ENCODE measurements at regions not wholly inside any gene's neighbourhood (a gene's known extent, or its start where the extent isn't known, plus 50 kb on each side); places are given as distances from the start of the nearest gene placed in this dataset.

GRCh38 chr11:127803755-127804154 lies 783.6 kb downstream of the ETS1 start:
- TF ChIP-seq POLR2AphosphoS5 (IDR thresholded peaks at IDR 0.05) (no peak), CTCF (IDR thresholded peaks at IDR 0.05) (no peak), POLR2A (IDR thresholded peaks at IDR 0.05) (no peak)
- H3K4me3 ChIP-seq = no peak overlapping the region
- intact Hi-C loops (cut with DNase I) = no loop called here

DNA sequence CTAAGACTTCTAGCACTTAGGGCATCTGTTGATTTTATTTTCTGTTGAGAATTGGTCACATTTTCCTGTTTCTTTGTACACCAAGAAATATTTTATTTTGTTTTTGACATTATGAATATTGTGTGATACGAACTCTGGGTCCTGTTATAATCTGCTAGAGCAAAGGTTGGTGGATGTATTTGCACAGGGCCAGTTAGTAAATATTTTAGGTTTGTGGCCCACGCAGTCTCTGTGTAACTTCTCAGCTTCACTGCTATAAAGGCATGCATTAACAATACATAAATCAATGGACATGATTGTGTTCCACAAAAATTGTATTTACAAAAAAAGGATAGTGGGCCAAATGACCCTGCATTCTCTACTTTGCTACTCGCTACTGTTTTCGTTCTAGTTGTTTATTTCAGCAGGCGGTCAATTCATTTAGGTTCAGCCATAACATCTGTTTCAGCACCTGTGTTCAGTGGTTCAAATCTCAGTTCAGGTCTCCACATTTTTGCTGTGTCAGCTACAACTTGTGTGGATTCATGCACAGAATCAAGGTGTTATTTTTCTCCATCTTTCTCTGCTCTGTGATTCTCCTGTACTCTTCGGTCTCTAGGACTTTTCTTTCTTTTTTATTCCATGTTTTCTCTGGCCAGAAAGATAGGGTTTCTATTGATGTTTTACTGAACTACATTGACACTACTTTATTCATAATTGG lies 786.2 kb downstream of the ETS1 start:
- H3K36me3 ChIP-seq = no peaks in the 10 kb centered on the region
- no peaks in the 10 kb centered on the region for H3K27me3 ChIP-seq (replicated peaks; ENCODE audit: insufficient read depth)
- intact Hi-C loops (cut with DNase I) = no loop called here
- TF ChIP-seq POLR2AphosphoS5 (IDR thresholded peaks at IDR 0.05) = no peak
- TF ChIP-seq POLR2A (IDR thresholded peaks at IDR 0.05) = no peak
- no peak for TF ChIP-seq CTCF (IDR thresholded peaks at IDR 0.05)
- no peak overlapping the region for H3K4me3 ChIP-seq
- WGBS = 88% methylated on average over 6 of the region's 6 CpGs
- H3K27ac ChIP-seq = no peak overlapping the region
- no peak for DNase-seq (ENCODE audit: low spot score)
- no peaks in the 10 kb centered on the region for H3K4me1 ChIP-seq (replicated peaks)
- no peaks in the 10 kb centered on the region for H3K9me3 ChIP-seq

More at GRCh38 chr11:127803755-127804154, 783.6 kb downstream of the ETS1 start:
- DNase-seq (ENCODE audit: low spot score) = no peak
- H3K27ac ChIP-seq = no peak overlapping the region
- H3K9me3 ChIP-seq = no peaks in the 10 kb centered on the region
- H3K4me1 ChIP-seq (replicated peaks) = no peaks in the 10 kb centered on the region
- no peaks in the 10 kb centered on the region for H3K27me3 ChIP-seq (replicated peaks; ENCODE audit: insufficient read depth)
- no peaks in the 10 kb centered on the region for H3K36me3 ChIP-seq

- DNase-seq (ENCODE audit: low spot score) = no peak
- intact Hi-C loops (cut with DNase I) = no loop called here
- no peak for TF ChIP-seq CTCF (IDR thresholded peaks at IDR 0.05)
- no peak for TF ChIP-seq POLR2AphosphoS5 (IDR thresholded peaks at IDR 0.05)
- no peak overlapping the region for H3K27ac ChIP-seq
- H3K4me1 ChIP-seq (replicated peaks) = no peaks in the 10 kb centered on the region
- no peaks in the 10 kb centered on the region for H3K27me3 ChIP-seq (replicated peaks; ENCODE audit: insufficient read depth)
- H3K36me3 ChIP-seq = no peaks in the 10 kb centered on the region
- no peak overlapping the region for H3K4me3 ChIP-seq
- H3K9me3 ChIP-seq = no peaks in the 10 kb centered on the region
These were observed 792.0 kb downstream of the ETS1 start for GRCh38 chr11:127795326-127795725.

DNA sequence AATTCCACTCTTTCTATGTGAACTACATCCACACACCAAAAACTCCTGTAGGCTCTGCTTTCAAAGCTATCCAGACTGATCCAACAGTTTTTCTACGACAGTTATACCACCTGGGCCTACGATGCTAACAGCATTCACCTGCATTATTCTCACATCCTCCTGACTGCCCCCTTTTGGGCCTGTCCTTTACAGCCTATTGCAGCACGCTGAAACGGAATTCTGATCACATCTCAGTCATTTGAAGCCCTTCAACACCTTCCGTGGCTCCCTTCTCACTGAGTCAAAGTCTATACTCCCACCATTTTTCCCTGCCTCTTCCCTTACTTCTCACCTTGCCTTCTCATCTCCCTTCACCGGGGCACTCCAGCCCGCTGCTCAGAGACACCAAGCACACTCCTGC lies 791.3 kb upstream of the KIRREL3 start:
- no peak for DNase-seq (ENCODE audit: low spot score)
- no peak overlapping the region for H3K27ac ChIP-seq
- 90% methylated on average over 7 of the region's 7 CpGs for WGBS
- H3K27me3 ChIP-seq (replicated peaks; ENCODE audit: insufficient read depth) = no peaks in the 10 kb centered on the region
- TF ChIP-seq CTCF (IDR thresholded peaks at IDR 0.05) (no peak), POLR2AphosphoS5 (IDR thresholded peaks at IDR 0.05) (no peak), POLR2A (IDR thresholded peaks at IDR 0.05) (no peak)
- no peaks in the 10 kb centered on the region for H3K4me1 ChIP-seq (replicated peaks)
- H3K4me3 ChIP-seq = no peak overlapping the region
- no peaks in the 10 kb centered on the region for H3K36me3 ChIP-seq
- intact Hi-C loops (cut with DNase I) = no loop called here
- H3K9me3 ChIP-seq = no peaks in the 10 kb centered on the region

GRCh38 chr11:127790592-127790991 lies 790.0 kb upstream of the KIRREL3 start:
- Histone ChIP-seq H3K9me3 (no peaks in the 10 kb centered on the region), H3K36me3 (no peaks in the 10 kb centered on the region), H3K4me3 (no peak overlapping the region), H3K27me3 (replicated peaks; ENCODE audit: insufficient read depth) (no peaks in the 10 kb centered on the region), H3K27ac (no peak overlapping the region), H3K4me1 (replicated peaks) (no peaks in the 10 kb centered on the region)
- intact Hi-C loops (cut with DNase I) = no loop called here
- DNase-seq (ENCODE audit: low spot score) = no peak
- WGBS = 82% methylated on average over 4 of the region's 4 CpGs
- TF ChIP-seq POLR2AphosphoS5 (IDR thresholded peaks at IDR 0.05) = no peak
- TF ChIP-seq POLR2A (IDR thresholded peaks at IDR 0.05) = no peak
- TF ChIP-seq CTCF (IDR thresholded peaks at IDR 0.05) = no peak

Measured in prostate gland (tissue), 2 donors.